NT2/D1 (cell line): ENCODE measurements at regions not wholly inside any gene's neighbourhood (a gene's known extent, or its start where the extent isn't known, plus 50 kb on each side); places are given as distances from the start of the nearest gene placed in this dataset.

ENCODE experiments used
- DNase-seq: peaks from one replicate; pipeline ENCODE4 v3.0.0-alpha.2; 2011; ENCODE audit warnings: low read depth, low spot score
- H3K27me3 ChIP-seq: 2 replicates; pipeline ENCODE4 v1.6.0; 2011; ENCODE audit warnings: mild to moderate bottlenecking; ENCODE audit not compliant: insufficient read length, insufficient read depth
- H3K36me3 ChIP-seq: 2 replicates; pipeline ENCODE4 v1.6.1; 2011; ENCODE audit warnings: mild to moderate bottlenecking, low read length, mixed read lengths; ENCODE audit not compliant: insufficient read depth, insufficient read length
- H3K4me1 ChIP-seq: 2 replicates; pipeline ENCODE4 v1.5.1; 2011; ENCODE audit not compliant: insufficient read depth, insufficient read length
- H3K4me3 ChIP-seq: 2 replicates; pipeline ENCODE4 v1.5.1; 2011; ENCODE audit warnings: low read depth; ENCODE audit not compliant: insufficient read length
- H3K9ac ChIP-seq: 2 replicates; pipeline ENCODE4 v1.6.0; 2011; ENCODE audit warnings: low read depth; ENCODE audit not compliant: insufficient read length
- H3K9me3 ChIP-seq: 2 replicates; pipeline ENCODE4 v1.5.1; 2011; ENCODE audit warnings: mild to moderate bottlenecking, low read length; ENCODE audit not compliant: insufficient read depth
- SUZ12 ChIP-seq: IDR thresholded peaks from 2 replicates; pipeline ENCODE4 v1.6.1; 2011; ENCODE audit not compliant: insufficient read length, insufficient read depth; ENCODE audit errors: extremely low read depth
- YY1 ChIP-seq: IDR thresholded peaks from 2 replicates; pipeline ENCODE4 v1.6.1; 2011; ENCODE audit not compliant: insufficient read length, insufficient read depth
- ZNF274 ChIP-seq: IDR thresholded peaks from 2 replicates; pipeline ENCODE4 v1.6.1; 2011; ENCODE audit warnings: mild to moderate bottlenecking, low read depth, low read length

DNA sequence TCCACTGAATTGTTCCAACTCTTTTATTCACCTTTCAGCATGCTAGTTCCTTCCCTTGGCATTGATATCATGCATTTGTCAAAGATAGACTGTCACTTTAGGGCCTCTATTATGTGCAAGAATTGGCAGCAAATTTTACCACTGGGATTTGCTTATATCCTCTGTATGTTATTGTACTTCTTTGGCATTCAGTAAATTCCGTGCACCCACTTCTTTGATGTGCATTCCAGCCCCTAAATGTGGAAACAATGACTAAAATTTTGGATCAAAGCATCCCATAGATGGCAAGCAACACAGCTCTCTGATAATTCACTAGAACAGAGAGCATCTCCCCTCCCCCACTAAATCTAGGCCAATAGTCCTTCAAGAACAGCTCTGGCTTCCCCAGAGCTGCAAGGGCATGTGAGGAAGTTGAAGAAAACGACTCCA, 399.0 kb upstream of the HNRNPA3 start:
- H3K9ac ChIP-seq = no peak overlapping the region
- H3K4me1 ChIP-seq = no peaks in the 10 kb centered on the region
- no peaks in the 10 kb centered on the region for H3K36me3 ChIP-seq
- DNase-seq = no peak
- H3K27me3 ChIP-seq = no peaks in the 10 kb centered on the region
- no peaks in the 10 kb centered on the region for H3K9me3 ChIP-seq
- TF ChIP-seq YY1 = no peak
- no peak for TF ChIP-seq ZNF274
- no peak for TF ChIP-seq SUZ12
- H3K4me3 ChIP-seq = no peak overlapping the region

DNA sequence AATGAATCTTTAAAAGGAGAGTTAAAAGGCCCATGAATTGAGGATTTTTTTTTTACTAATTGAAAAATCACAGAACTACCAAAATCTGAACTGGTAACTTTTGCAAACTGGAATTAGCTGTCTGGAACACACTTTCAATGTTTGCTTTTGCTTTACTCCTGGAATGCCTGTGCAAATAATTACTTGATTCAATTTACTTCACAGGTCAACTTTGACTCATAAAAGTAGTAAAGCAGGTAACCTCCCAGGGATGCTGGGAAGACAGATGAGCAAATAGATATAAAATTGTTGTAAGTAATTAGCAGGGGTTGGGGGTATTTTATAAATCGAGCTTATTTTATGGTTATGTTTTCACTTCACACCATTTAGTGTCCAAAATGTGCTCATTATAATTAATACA, 398.3 kb upstream of the HNRNPA3 start:
- H3K27me3 ChIP-seq = no peaks in the 10 kb centered on the region
- no peaks in the 10 kb centered on the region for H3K36me3 ChIP-seq
- DNase-seq = no peak
- H3K9ac ChIP-seq = no peak overlapping the region
- H3K4me1 ChIP-seq = no peaks in the 10 kb centered on the region
- TF ChIP-seq ZNF274 (no peak), YY1 (no peak), SUZ12 (no peak)
- H3K4me3 ChIP-seq = no peak overlapping the region
- no peaks in the 10 kb centered on the region for H3K9me3 ChIP-seq

DNA sequence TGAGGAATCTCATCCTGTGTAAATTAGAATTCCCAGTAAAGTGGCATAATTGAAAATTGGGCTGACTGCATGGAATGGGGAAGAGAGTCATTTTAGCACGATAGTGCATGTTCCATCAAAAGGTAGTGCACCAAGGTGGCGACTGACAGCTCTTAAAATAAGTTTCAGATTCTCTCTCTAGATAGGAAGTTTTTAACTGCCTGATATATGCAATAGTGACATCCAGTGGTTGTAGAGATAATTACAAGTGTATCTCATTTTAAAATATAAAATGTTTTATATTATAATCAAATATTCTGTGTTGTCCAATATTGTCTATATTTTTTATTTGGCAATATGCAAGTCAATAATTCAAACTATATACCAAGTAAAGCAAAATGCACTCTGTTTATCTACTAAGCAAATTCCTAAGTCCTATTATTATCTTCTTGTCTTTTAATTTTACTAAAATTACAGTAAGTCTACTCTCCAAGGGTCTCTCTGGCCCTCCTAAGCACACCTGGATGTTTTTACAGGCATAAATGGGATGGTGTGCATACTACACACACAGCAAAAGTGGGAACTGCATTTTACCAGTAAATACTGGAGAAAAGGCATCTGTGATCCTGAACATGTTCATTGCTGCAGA, 397.7 kb upstream of the HNRNPA3 start:
- Histone ChIP-seq H3K4me1 (no peaks in the 10 kb centered on the region), H3K27me3 (no peaks in the 10 kb centered on the region), H3K9me3 (no peaks in the 10 kb centered on the region), H3K4me3 (no peak overlapping the region), H3K36me3 (no peaks in the 10 kb centered on the region), H3K9ac (no peak overlapping the region)
- no peak for DNase-seq
- TF ChIP-seq YY1 = no peak
- TF ChIP-seq ZNF274 = no peak
- no peak for TF ChIP-seq SUZ12

DNA sequence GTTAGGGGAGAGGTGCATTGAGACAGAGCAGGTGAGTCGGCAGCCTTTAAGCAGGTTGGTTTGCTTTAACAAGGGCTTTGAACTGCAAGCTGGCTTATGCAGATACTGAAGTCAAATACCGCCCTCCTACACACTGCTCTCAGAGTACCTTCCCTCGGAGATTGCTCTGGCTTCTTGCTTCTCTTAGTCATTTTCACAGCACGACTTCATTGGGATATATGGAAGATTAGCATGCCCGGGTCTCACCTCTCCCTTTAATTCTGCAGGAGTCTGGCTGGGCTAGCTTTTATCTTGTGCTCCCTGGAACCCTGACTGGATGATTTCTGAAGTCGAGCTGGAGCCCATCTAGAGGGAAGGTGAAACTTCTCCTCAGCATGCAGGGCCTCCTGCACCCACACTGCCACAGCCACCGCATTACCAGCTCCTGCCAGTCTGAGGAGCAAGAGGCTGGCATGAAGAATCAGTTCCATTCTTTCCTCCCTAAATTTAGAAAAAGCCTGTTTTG, 395.5 kb upstream of the HNRNPA3 start:
- H3K4me1 ChIP-seq = no peaks in the 10 kb centered on the region
- H3K36me3 ChIP-seq = no peaks in the 10 kb centered on the region
- no peaks in the 10 kb centered on the region for H3K27me3 ChIP-seq
- no peaks in the 10 kb centered on the region for H3K9me3 ChIP-seq
- no peak for DNase-seq
- no peak overlapping the region for H3K9ac ChIP-seq
- TF ChIP-seq YY1 = no peak
- no peak overlapping the region for H3K4me3 ChIP-seq

DNA sequence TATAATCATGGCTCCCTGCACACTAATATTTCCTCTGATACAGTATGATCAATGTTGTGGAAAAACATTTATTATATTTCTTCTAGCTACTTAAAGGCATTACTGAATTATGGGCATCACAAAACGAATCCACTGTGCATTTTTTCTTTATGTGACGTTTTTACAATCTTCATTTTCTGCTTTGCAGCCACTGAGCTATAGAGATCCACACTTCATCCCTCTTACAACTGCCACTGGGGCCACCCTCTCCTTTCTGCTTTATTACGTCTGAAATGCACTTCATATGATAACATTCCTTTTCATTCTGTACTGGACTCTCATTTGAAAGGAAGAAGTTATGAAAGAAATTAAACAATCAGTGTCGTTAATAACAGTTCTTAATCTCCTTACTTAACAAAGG, 394.5 kb upstream of the HNRNPA3 start:
- DNase-seq = no peak
- no peaks in the 10 kb centered on the region for H3K36me3 ChIP-seq
- no peaks in the 10 kb centered on the region for H3K9me3 ChIP-seq
- no peak overlapping the region for H3K9ac ChIP-seq
- H3K27me3 ChIP-seq = no peaks in the 10 kb centered on the region
- TF ChIP-seq SUZ12 (no peak), YY1 (no peak), ZNF274 (no peak)
- no peak overlapping the region for H3K4me3 ChIP-seq
- no peaks in the 10 kb centered on the region for H3K4me1 ChIP-seq

DNA sequence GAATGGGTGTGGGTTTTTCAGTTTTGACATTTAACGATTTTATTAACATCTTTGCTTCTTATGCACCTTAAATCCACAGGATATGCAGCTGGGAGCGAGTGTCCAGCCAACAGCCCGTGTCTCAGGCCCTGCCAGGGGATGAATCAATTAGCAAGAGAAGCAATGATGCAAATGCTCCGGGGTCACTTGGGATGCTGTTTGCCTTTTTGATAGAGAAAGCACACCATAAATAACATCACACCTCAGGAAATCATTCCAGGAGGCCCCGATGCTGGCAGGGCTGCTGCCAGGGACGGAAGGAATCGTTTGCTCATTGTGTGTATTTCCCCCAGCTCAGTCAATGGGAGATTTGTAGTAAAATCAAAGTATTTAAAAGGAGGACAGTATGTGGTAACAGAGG, 394.0 kb upstream of the HNRNPA3 start:
- no peaks in the 10 kb centered on the region for H3K27me3 ChIP-seq
- TF ChIP-seq ZNF274 (no peak), SUZ12 (no peak), YY1 (no peak)
- no peak overlapping the region for H3K4me3 ChIP-seq
- no peak for DNase-seq
- no peak overlapping the region for H3K9ac ChIP-seq
- no peaks in the 10 kb centered on the region for H3K9me3 ChIP-seq
- no peaks in the 10 kb centered on the region for H3K4me1 ChIP-seq
- H3K36me3 ChIP-seq = no peaks in the 10 kb centered on the region

DNA sequence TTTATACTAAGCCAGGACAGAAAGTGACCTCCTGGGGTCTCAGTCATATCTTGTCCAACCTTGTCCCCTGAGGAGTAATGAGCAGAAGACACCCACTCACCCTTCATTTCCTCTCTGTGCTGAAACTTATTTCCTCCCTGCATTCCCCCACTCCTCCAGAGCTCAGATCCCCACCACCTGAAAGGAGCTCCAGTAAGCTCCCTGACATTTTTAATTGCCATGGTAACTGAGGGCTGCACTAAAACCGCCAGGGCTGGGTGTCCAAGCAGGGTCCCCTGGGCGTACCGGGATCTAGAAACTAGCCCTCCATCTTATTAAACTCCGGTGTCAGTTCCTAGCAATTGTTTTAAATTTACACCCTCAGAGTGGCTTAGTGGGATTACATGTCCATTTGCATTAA, 393.3 kb upstream of the HNRNPA3 start:
- DNase-seq = no peak
- H3K9ac ChIP-seq = no peak overlapping the region
- H3K36me3 ChIP-seq = no peaks in the 10 kb centered on the region
- no peaks in the 10 kb centered on the region for H3K27me3 ChIP-seq
- H3K9me3 ChIP-seq = no peaks in the 10 kb centered on the region
- TF ChIP-seq YY1 (no peak), SUZ12 (no peak), ZNF274 (no peak)
- H3K4me1 ChIP-seq = no peaks in the 10 kb centered on the region
- H3K4me3 ChIP-seq = no peak overlapping the region
